ENCODE measurements at regions not wholly inside any gene's neighbourhood (a gene's known extent, or its start where the extent isn't known, plus 50 kb on each side); places are given as distances from the start of the nearest gene placed in this dataset.
A peak's percentile ranks its signal among the peaks of the same experiment; 100 is the strongest.

GRCh38 chr9:31251386-31251785, 1133.1 kb upstream of the ACO1 start:
- no peak overlapping the region for H3K9ac ChIP-seq (ENCODE audit: low read depth in 1 of 3, low read length in 3 of 3)
- H3K4me1 ChIP-seq (ENCODE audit: control insufficient read depth in 3 of 3, insufficient read depth in 3 of 3, low read length in 3 of 3), result no peaks in the 10 kb centered on the region
- no peaks in the 10 kb centered on the region for H3K27me3 ChIP-seq (ENCODE audit: control insufficient read depth in 3 of 3, insufficient read depth in 3 of 3, low read length in 3 of 3)
- no peak overlapping the region for H3K27ac ChIP-seq (ENCODE audit: low read depth, low read length)
- H3K9me3 ChIP-seq (ENCODE audit: control insufficient read depth in 3 of 3, low read length in 3 of 3), result peaks cover 0 to 8% (median 5%) of the 10 kb centered on the region in 3 donors
- no peak overlapping the region for H3K4me3 ChIP-seq (ENCODE audit: low read length in 3 of 3)
- no peaks in the 10 kb centered on the region for H3K36me3 ChIP-seq (ENCODE audit: control insufficient read depth in 3 of 3, insufficient read depth in 3 of 3, low read length in 3 of 3)

DNA sequence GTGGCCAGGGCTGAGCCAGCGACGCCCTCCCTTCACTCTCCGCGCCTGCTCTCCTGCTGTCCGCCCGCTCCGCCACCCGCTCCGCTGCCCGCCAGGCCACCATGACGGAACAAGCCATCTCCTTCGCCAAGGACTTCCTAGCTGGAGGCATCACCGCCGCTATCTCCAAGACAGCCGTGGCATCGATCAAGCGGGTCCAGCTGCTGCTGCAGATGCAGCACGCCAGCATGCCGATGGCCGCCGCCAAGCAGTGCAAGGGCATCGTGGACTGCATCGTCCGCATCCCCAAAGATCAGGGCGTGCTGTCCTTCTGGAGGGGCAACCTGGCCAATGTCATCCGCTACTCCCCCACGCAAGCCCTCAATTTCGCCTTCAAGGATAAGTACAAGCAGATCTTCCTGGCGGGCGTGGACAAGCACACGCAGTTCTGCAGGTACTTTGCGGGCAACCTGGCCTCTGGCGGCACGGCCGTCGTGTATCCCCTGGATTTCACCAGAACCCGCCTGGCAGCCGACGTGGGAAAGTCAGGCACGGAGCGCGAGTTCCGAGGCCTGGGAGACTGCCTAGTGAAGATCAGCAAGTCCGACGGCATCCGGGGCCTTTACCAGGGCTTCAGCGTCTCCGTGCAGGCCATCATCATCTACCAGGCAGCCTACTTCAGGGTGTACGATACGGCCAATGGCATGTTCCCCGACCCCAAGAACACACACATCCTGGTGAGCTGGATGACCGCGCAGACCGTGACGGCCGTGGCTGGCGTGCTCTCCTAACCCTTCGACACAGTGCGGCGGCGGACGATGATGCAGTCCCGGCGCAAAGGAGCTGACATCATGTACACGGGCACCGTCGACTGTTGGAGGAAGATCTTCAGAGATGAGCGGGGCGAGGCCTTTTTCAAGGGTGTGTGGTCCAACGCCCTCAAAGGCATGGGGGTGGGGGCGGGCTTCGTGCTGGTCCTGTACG, 1130.4 kb upstream of the ACO1 start:
- H3K36me3 ChIP-seq (ENCODE audit: control insufficient read depth in 3 of 3, insufficient read depth in 3 of 3, low read length in 3 of 3), result no peaks in the 10 kb centered on the region

DNA sequence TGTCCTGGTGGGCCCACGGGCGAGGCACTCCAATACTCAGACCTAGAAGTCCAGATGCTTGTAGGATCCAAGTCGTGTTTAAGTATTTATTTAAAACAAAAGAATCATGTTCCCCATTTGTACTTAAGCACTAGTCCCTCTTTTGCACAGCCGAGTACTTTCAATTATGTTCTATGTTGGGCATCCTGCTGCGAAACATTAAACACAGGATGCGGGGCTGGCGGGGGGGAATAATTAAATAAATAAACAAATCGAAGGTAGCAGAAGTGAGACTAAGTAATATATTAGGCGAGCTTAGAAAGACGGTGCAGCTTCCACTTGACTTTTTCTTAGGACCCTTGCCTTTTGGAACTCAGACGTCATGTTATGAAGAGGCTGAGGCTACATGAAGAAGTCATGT, 1129.2 kb upstream of the ACO1 start:
- Histone ChIP-seq H3K27me3 (ENCODE audit: control insufficient read depth in 3 of 3, insufficient read depth in 3 of 3, low read length in 3 of 3) (no peaks in the 10 kb centered on the region), H3K4me3 (ENCODE audit: low read length in 3 of 3) (no peak overlapping the region), H3K4me1 (ENCODE audit: control insufficient read depth in 3 of 3, insufficient read depth in 3 of 3, low read length in 3 of 3) (no peaks in the 10 kb centered on the region), H3K9ac (ENCODE audit: low read depth in 1 of 3, low read length in 3 of 3) (no peak overlapping the region), H3K36me3 (ENCODE audit: control insufficient read depth in 3 of 3, insufficient read depth in 3 of 3, low read length in 3 of 3) (no peaks in the 10 kb centered on the region), H3K27ac (ENCODE audit: low read depth, low read length) (no peak overlapping the region), H3K9me3 (ENCODE audit: control insufficient read depth in 3 of 3, low read length in 3 of 3) (peaks cover 0 to 8% (median 5%) of the 10 kb centered on the region in 3 donors)

More for the DNA sequence above, 1130.4 kb upstream of the ACO1 start:
- H3K9ac ChIP-seq (ENCODE audit: low read depth in 1 of 3, low read length in 3 of 3), result no peak overlapping the region
- peaks cover 0 to 8% (median 5%) of the 10 kb centered on the region in 3 donors for H3K9me3 ChIP-seq (ENCODE audit: control insufficient read depth in 3 of 3, low read length in 3 of 3)
- H3K27ac ChIP-seq (ENCODE audit: low read depth, low read length), result no peak overlapping the region
- no peaks in the 10 kb centered on the region for H3K27me3 ChIP-seq (ENCODE audit: control insufficient read depth in 3 of 3, insufficient read depth in 3 of 3, low read length in 3 of 3)
- H3K4me3 ChIP-seq (ENCODE audit: low read length in 3 of 3), result no peak overlapping the region
- H3K4me1 ChIP-seq (ENCODE audit: control insufficient read depth in 3 of 3, insufficient read depth in 3 of 3, low read length in 3 of 3), result no peaks in the 10 kb centered on the region

DNA sequence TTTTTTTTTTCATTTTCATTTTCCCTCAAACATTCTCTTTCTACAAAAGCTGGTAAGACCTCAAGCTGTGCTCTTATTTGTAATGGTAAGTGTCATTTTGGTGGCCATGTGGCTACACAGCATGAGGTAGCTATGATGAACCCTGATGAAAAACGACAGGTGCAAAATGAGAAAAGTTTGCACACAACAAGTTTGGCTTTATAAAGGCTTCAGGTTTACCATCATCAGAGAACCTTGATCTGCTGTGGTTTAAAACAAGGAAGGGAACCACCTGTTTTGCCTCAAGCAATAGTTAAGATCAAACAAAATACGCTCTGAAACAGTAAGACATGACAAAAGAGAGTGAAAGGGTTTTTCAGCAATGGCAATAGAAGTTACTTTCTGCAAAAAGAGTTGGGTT, 1124.6 kb upstream of the ACO1 start:
- H3K36me3 ChIP-seq (ENCODE audit: control insufficient read depth in 3 of 3, insufficient read depth in 3 of 3, low read length in 3 of 3), result no peaks in the 10 kb centered on the region
- H3K4me3 ChIP-seq (ENCODE audit: low read length in 3 of 3), result no peak overlapping the region
- no peak overlapping the region for H3K27ac ChIP-seq (ENCODE audit: low read depth, low read length)
- H3K4me1 ChIP-seq (ENCODE audit: control insufficient read depth in 3 of 3, insufficient read depth in 3 of 3, low read length in 3 of 3), result no peaks in the 10 kb centered on the region
- H3K9ac ChIP-seq (ENCODE audit: low read depth in 1 of 3, low read length in 3 of 3), result no peak overlapping the region
- H3K9me3 ChIP-seq (ENCODE audit: control insufficient read depth in 3 of 3, low read length in 3 of 3), result no peaks in the 10 kb centered on the region
- H3K27me3 ChIP-seq (ENCODE audit: control insufficient read depth in 3 of 3, insufficient read depth in 3 of 3, low read length in 3 of 3), result no peaks in the 10 kb centered on the region

- Histone ChIP-seq H3K36me3 (ENCODE audit: control insufficient read depth in 3 of 3, insufficient read depth in 3 of 3, low read length in 3 of 3) (no peaks in the 10 kb centered on the region), H3K27ac (ENCODE audit: low read depth, low read length) (no peak overlapping the region), H3K9ac (ENCODE audit: low read depth in 1 of 3, low read length in 3 of 3) (no peak overlapping the region)
These were observed 1111.8 kb upstream of the ACO1 start for GRCh38 chr9:31272456-31273295.

DNA sequence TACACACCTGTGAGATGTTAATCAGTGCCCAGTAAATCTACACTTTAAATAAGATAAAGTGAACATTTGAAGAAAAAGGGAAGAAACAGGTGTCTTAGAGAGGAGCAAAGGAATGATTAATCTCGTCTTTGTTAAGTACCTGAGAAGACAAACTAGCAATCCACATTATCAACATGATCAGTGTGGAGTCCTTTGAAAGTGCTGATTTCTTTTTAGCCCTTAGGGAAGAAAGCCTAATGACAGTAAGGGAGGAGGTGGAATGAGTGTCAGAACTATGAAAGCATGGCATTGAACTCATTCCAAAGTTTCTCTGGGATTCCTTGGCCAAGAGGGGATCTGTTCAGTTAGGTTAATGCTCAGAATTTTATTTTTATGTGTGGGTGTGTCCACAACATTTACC, 1109.0 kb upstream of the ACO1 start:
- no peaks in the 10 kb centered on the region for H3K27me3 ChIP-seq (ENCODE audit: control insufficient read depth in 3 of 3, insufficient read depth in 3 of 3, low read length in 3 of 3)
- H3K27ac ChIP-seq (ENCODE audit: low read depth, low read length), result no peak overlapping the region
- no peak overlapping the region for H3K9ac ChIP-seq (ENCODE audit: low read depth in 1 of 3, low read length in 3 of 3)
- no peaks in the 10 kb centered on the region for H3K36me3 ChIP-seq (ENCODE audit: control insufficient read depth in 3 of 3, insufficient read depth in 3 of 3, low read length in 3 of 3)
- H3K9me3 ChIP-seq (ENCODE audit: control insufficient read depth in 3 of 3, low read length in 3 of 3), result no peaks in the 10 kb centered on the region
- H3K4me3 ChIP-seq (ENCODE audit: low read length in 3 of 3), result no peak overlapping the region
- no peaks in the 10 kb centered on the region for H3K4me1 ChIP-seq (ENCODE audit: control insufficient read depth in 3 of 3, insufficient read depth in 3 of 3, low read length in 3 of 3)

More at GRCh38 chr9:31272456-31273295, 1111.8 kb upstream of the ACO1 start:
- no peaks in the 10 kb centered on the region for H3K4me1 ChIP-seq (ENCODE audit: control insufficient read depth in 3 of 3, insufficient read depth in 3 of 3, low read length in 3 of 3)
- H3K9me3 ChIP-seq (ENCODE audit: control insufficient read depth in 3 of 3, low read length in 3 of 3), result no peaks in the 10 kb centered on the region
- H3K4me3 ChIP-seq (ENCODE audit: low read length in 3 of 3), result no peak overlapping the region
- H3K27me3 ChIP-seq (ENCODE audit: control insufficient read depth in 3 of 3, insufficient read depth in 3 of 3, low read length in 3 of 3), result no peaks in the 10 kb centered on the region

GRCh38 chr9:31290731-31291130, 1093.7 kb upstream of the ACO1 start:
- H3K9ac ChIP-seq (ENCODE audit: low read depth in 1 of 3, low read length in 3 of 3), result no peak overlapping the region
- no peaks in the 10 kb centered on the region for H3K4me1 ChIP-seq (ENCODE audit: control insufficient read depth in 3 of 3, insufficient read depth in 3 of 3, low read length in 3 of 3)
- H3K27ac ChIP-seq (ENCODE audit: low read depth, low read length), result no peak overlapping the region
- no peaks in the 10 kb centered on the region for H3K36me3 ChIP-seq (ENCODE audit: control insufficient read depth in 3 of 3, insufficient read depth in 3 of 3, low read length in 3 of 3)
- no peaks in the 10 kb centered on the region for H3K9me3 ChIP-seq (ENCODE audit: control insufficient read depth in 3 of 3, low read length in 3 of 3)
- H3K4me3 ChIP-seq (ENCODE audit: low read length in 3 of 3), result no peak overlapping the region
- H3K27me3 ChIP-seq (ENCODE audit: control insufficient read depth in 3 of 3, insufficient read depth in 3 of 3, low read length in 3 of 3), result no peaks in the 10 kb centered on the region

DNA sequence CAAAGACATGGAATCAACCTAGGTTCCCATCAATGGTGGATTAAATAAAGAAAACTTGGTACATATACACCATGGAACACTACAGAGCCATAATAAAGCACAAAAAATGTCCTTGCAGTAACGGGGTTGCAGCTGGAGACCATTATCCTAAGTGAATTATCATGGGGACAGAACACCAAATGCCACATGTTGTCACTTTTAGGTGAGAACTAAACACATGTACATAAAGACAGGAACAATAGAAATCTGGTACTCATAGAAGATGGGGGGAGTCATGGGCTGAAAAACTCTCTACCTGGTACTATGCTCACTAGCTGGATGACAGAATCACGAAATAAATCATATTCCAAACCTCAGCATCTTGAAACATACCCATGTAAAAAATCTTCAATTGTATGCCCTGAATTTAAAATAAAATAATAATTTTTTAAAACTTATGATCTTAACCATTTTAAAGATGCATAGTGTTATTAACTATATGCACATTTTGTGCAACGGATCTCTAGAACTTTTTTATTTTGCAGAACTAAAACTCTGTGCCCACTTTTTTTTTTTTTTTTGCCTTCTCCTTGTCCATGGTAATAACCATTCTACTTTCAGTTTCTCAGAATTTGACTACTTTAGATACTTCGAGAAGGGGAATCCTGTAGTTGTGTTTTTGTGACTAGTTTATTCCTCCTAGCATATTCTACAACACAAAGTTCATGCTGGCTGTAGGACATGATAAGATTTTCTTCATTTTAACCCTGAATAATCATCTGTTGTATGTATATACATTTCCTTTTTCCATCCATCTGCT, 1081.6 kb upstream of the ACO1 start:
- Histone ChIP-seq H3K9ac (ENCODE audit: low read depth in 1 of 3, low read length in 3 of 3) (no peak overlapping the region), H3K4me3 (ENCODE audit: low read length in 3 of 3) (no peak overlapping the region), H3K27ac (ENCODE audit: low read depth, low read length) (no peak overlapping the region), H3K9me3 (ENCODE audit: control insufficient read depth in 3 of 3, low read length in 3 of 3) (no peaks in the 10 kb centered on the region), H3K27me3 (ENCODE audit: control insufficient read depth in 3 of 3, insufficient read depth in 3 of 3, low read length in 3 of 3) (no peaks in the 10 kb centered on the region), H3K36me3 (ENCODE audit: control insufficient read depth in 3 of 3, insufficient read depth in 3 of 3, low read length in 3 of 3) (no peaks in the 10 kb centered on the region), H3K4me1 (ENCODE audit: control insufficient read depth in 3 of 3, insufficient read depth in 3 of 3, low read length in 3 of 3) (no peaks in the 10 kb centered on the region)

GRCh38 chr9:31304576-31304975, 1079.9 kb upstream of the ACO1 start:
- H3K27me3 ChIP-seq (ENCODE audit: control insufficient read depth in 3 of 3, insufficient read depth in 3 of 3, low read length in 3 of 3), result no peaks in the 10 kb centered on the region
- H3K4me3 ChIP-seq (ENCODE audit: low read length in 3 of 3), result no peak overlapping the region
- no peaks in the 10 kb centered on the region for H3K36me3 ChIP-seq (ENCODE audit: control insufficient read depth in 3 of 3, insufficient read depth in 3 of 3, low read length in 3 of 3)
- no peaks in the 10 kb centered on the region for H3K9me3 ChIP-seq (ENCODE audit: control insufficient read depth in 3 of 3, low read length in 3 of 3)
- H3K9ac ChIP-seq (ENCODE audit: low read depth in 1 of 3, low read length in 3 of 3), result peak overlapping the region in 1 of 3 donors; percentile 33
- no peak overlapping the region for H3K27ac ChIP-seq (ENCODE audit: low read depth, low read length)
- no peaks in the 10 kb centered on the region for H3K4me1 ChIP-seq (ENCODE audit: control insufficient read depth in 3 of 3, insufficient read depth in 3 of 3, low read length in 3 of 3)

Measured in skeletal muscle tissue (tissue), 3 donors.